Activated CD4-positive, alpha-beta T cell treated with anti-CD3 and anti-CD28 coated beads for 48 hours (primary cell): ENCODE measurements at regions not wholly inside any gene's neighbourhood (a gene's known extent, or its start where the extent isn't known, plus 50 kb on each side); places are given as distances from the start of the nearest gene placed in this dataset.

Source experiments
- DNase-seq: peaks from one replicate; pipeline ENCODE4 v3.0.0-alpha.2; 2020

GRCh38 chr5:143554918-143555477 lies 151.5 kb upstream of the NR3C1 start:
- no peak for DNase-seq

- no peak for DNase-seq
Measured at GRCh38 chr5:143554187-143554717, 150.8 kb upstream of the NR3C1 start.

GRCh38 chr5:143552680-143553079 lies 149.2 kb upstream of the NR3C1 start:
- no peak for DNase-seq

- no peak for DNase-seq
Measured at GRCh38 chr5:143551820-143552251, 148.3 kb upstream of the NR3C1 start.

- DNase-seq, result no peak
Measured at GRCh38 chr5:143550986-143551630, 147.6 kb upstream of the NR3C1 start.

- DNase-seq, result no peak
Measured at GRCh38 chr5:143547342-143547741, 143.9 kb upstream of the NR3C1 start.

GRCh38 chr5:143546394-143546793 lies 142.9 kb upstream of the NR3C1 start:
- no peak for DNase-seq

- DNase-seq, result no peak
Measured at GRCh38 chr5:143544606-143545005, 141.1 kb upstream of the NR3C1 start.

GRCh38 chr5:143543358-143544255 lies 140.1 kb upstream of the NR3C1 start:
- DNase-seq, result no peak

- no peak for DNase-seq
Measured at GRCh38 chr5:143542798-143543144, 139.3 kb upstream of the NR3C1 start.

- DNase-seq, result no peak
Measured at GRCh38 chr5:143541943-143542797, 138.7 kb upstream of the NR3C1 start.

- DNase-seq, result no peak
Measured at GRCh38 chr5:143539742-143540141, 136.3 kb upstream of the NR3C1 start.

GRCh38 chr5:143537056-143537455 lies 133.6 kb upstream of the NR3C1 start:
- DNase-seq, result no peak

- DNase-seq, result no peak
Measured at GRCh38 chr5:143536364-143536763, 132.9 kb upstream of the NR3C1 start.

GRCh38 chr5:143534761-143535154 lies 131.3 kb upstream of the NR3C1 start:
- DNase-seq, result no peak

- no peak for DNase-seq
Measured at GRCh38 chr5:143533978-143534760, 130.7 kb upstream of the NR3C1 start.

GRCh38 chr5:143533475-143533874 lies 130.0 kb upstream of the NR3C1 start:
- no peak for DNase-seq

- DNase-seq, result no peak
Measured at GRCh38 chr5:143527808-143528207, 124.3 kb upstream of the NR3C1 start.

- no peak for DNase-seq
Measured at GRCh38 chr5:143525176-143525575, 121.7 kb upstream of the NR3C1 start.

GRCh38 chr5:143524338-143524945 lies 121.0 kb upstream of the NR3C1 start:
- no peak for DNase-seq

GRCh38 chr5:143521846-143522400 lies 118.4 kb upstream of the NR3C1 start:
- DNase-seq, result no peak
